Colonic mucosa (tissue), 4 donors: ENCODE measurements at regions not wholly inside any gene's neighbourhood (a gene's known extent, or its start where the extent isn't known, plus 50 kb on each side); places are given as distances from the start of the nearest gene placed in this dataset.

Experiments
- DNase-seq: peaks from one replicate; pipeline ENCODE4 v3.0.0-alpha.2; 2020
- H3K27ac ChIP-seq: fragments of 200-600 bp; one replicate; pipeline ENCODE4 v1.8.0; 2021
- H3K27me3 ChIP-seq: fragments of 200-600 bp; one replicate; pipeline ENCODE4 v1.8.0; 2021
- H3K36me3 ChIP-seq: fragments of 200-600 bp; one replicate; pipeline ENCODE4 v1.8.0; 2021
- H3K4me1 ChIP-seq: fragments of 200-600 bp; one replicate; pipeline ENCODE4 v1.8.0; 2021; ENCODE audit warnings: mild to moderate bottlenecking
- H3K4me3 ChIP-seq: fragments of 200-600 bp; one replicate; pipeline ENCODE4 v1.8.0; 2021
- H3K9ac ChIP-seq, 2 donors: one replicate each; pipeline ENCODE4 v1.7.0; 2013; ENCODE audit warnings: control low read depth in 2 of 2, low read depth in 2 of 2, low read length in 2 of 2
- H3K9me3 ChIP-seq: fragments of 200-600 bp; one replicate; pipeline ENCODE4 v1.8.0; 2021
- CTCF ChIP-seq: fragments of 200-600 bp; IDR thresholded peaks from one replicate; pipeline ENCODE4 v1.8.0; 2022; ENCODE audit warnings: antibody characterized with exemption, mild to moderate bottlenecking
- intact Hi-C: fragments of 100-400 bp; cut with DNase I; formaldehyde crosslinking; loops from one replicate; pipeline ENCODE4 v1.14.1; 2022
- donor health status: healthy.
- donor health status: DM: no; HTN: no; CAD: no.
- donor health status: DM: no; HTN: no; CAD: no.

GRCh38 chr7:17710312-17710711 is 230.0 kb downstream of the SNX13 start:
- TF ChIP-seq CTCF, result no peak
- Histone ChIP-seq H3K9me3 (no peaks in the 10 kb centered on the region), H3K27ac (no peak overlapping the region), H3K9ac (no peak overlapping the region), H3K36me3 (no peaks in the 10 kb centered on the region), H3K4me3 (no peak overlapping the region), H3K4me1 (no peaks in the 10 kb centered on the region), H3K27me3 (no peaks in the 10 kb centered on the region)
- intact Hi-C loops, result no loop called here
- DNase-seq, result no peak

GRCh38 chr7:17713584-17713983 is 226.7 kb downstream of the SNX13 start:
- intact Hi-C loops, result no loop called here
- TF ChIP-seq CTCF, result no peak
- H3K9me3 ChIP-seq, result no peaks in the 10 kb centered on the region
- H3K36me3 ChIP-seq, result no peaks in the 10 kb centered on the region
- no peak overlapping the region for H3K9ac ChIP-seq
- H3K4me3 ChIP-seq, result no peak overlapping the region
- no peak overlapping the region for H3K27ac ChIP-seq
- H3K27me3 ChIP-seq, result no peaks in the 10 kb centered on the region
- H3K4me1 ChIP-seq, result no peaks in the 10 kb centered on the region
- no peak for DNase-seq

GRCh38 chr7:17716816-17717215 is 223.5 kb downstream of the SNX13 start:
- intact Hi-C loops, result no loop called here
- H3K4me3 ChIP-seq, result no peak overlapping the region
- no peaks in the 10 kb centered on the region for H3K36me3 ChIP-seq
- H3K27ac ChIP-seq, result no peak overlapping the region
- H3K27me3 ChIP-seq, result no peaks in the 10 kb centered on the region
- H3K9me3 ChIP-seq, result no peaks in the 10 kb centered on the region
- H3K4me1 ChIP-seq, result no peaks in the 10 kb centered on the region
- H3K9ac ChIP-seq, result no peak overlapping the region
- TF ChIP-seq CTCF, result no peak
- no peak for DNase-seq

GRCh38 chr7:17719998-17720397 is 220.3 kb downstream of the SNX13 start:
- Histone ChIP-seq H3K36me3 (no peaks in the 10 kb centered on the region), H3K27me3 (no peaks in the 10 kb centered on the region), H3K9ac (no peak overlapping the region), H3K9me3 (no peaks in the 10 kb centered on the region), H3K27ac (no peak overlapping the region), H3K4me1 (no peaks in the 10 kb centered on the region), H3K4me3 (no peak overlapping the region)
- no peak for DNase-seq
- TF ChIP-seq CTCF, result no peak
- intact Hi-C loops, result no loop called here

- no peak for TF ChIP-seq CTCF
These were observed 218.5 kb downstream of the SNX13 start for GRCh38 chr7:17721736-17722285.

More at GRCh38 chr7:17721736-17722285, 218.5 kb downstream of the SNX13 start:
- Histone ChIP-seq H3K27me3 (no peaks in the 10 kb centered on the region), H3K9me3 (no peaks in the 10 kb centered on the region), H3K36me3 (no peaks in the 10 kb centered on the region), H3K4me3 (no peak overlapping the region), H3K4me1 (no peaks in the 10 kb centered on the region), H3K9ac (no peak overlapping the region), H3K27ac (no peak overlapping the region)
- DNase-seq, result no peak
- intact Hi-C loops, result no loop called here
